Activated T-cell treated with anti-CD3 and anti-CD28 coated beads, Interleukin-2, amount 50 U/mL, for 24 hours (primary cell): ENCODE measurements at regions not wholly inside any gene's neighbourhood (a gene's known extent, or its start where the extent isn't known, plus 50 kb on each side); places are given as distances from the start of the nearest gene placed in this dataset.

Experiments
- DNase-seq: peaks from one replicate; pipeline ENCODE4 v3.0.0-alpha.2; 2020
- H3K27ac Mint-ChIP-seq: 2 replicates; pipeline ENCODE4 v1.8.0; 2020; ENCODE audit warnings: mild to moderate bottlenecking, mixed read lengths
- H3K27me3 Mint-ChIP-seq: 2 replicates; pipeline ENCODE4 v1.8.0; 2020; ENCODE audit warnings: mixed read lengths
- H3K36me3 Mint-ChIP-seq: 2 replicates; pipeline ENCODE4 v1.8.0; 2020; ENCODE audit warnings: low read depth, mixed read lengths
- H3K4me1 Mint-ChIP-seq: 2 replicates; pipeline ENCODE4 v1.8.0; 2020; ENCODE audit warnings: low read depth, mixed read lengths
- H3K4me3 Mint-ChIP-seq: 2 replicates; pipeline ENCODE4 v1.8.0; 2020; ENCODE audit warnings: mild to moderate bottlenecking, moderate library complexity, mixed read lengths
- H3K9me3 Mint-ChIP-seq: 2 replicates; pipeline ENCODE4 v1.8.0; 2020; ENCODE audit warnings: mixed read lengths

GRCh38 chr5:159777049-159777660 lies 139.1 kb upstream of the ADRA1B start:
- no peak for DNase-seq
- Mint-ChIP-seq H3K4me3 (no peak overlapping the region), H3K27ac (no peak overlapping the region), H3K27me3 (peaks cover 39% of the 10 kb centered on the region), H3K36me3 (no peaks in the 10 kb centered on the region), H3K4me1 (peaks cover 79% of the 10 kb centered on the region), H3K9me3 (peaks cover 8% of the 10 kb centered on the region)

GRCh38 chr5:159779481-159779880 lies 136.8 kb upstream of the ADRA1B start:
- peaks cover 8% of the 10 kb centered on the region for H3K9me3 Mint-ChIP-seq
- H3K4me1 Mint-ChIP-seq: peaks cover 67% of the 10 kb centered on the region
- H3K27me3 Mint-ChIP-seq: peaks cover 49% of the 10 kb centered on the region
- no peak overlapping the region for H3K27ac Mint-ChIP-seq
- H3K4me3 Mint-ChIP-seq: no peak overlapping the region
- no peak for DNase-seq
- no peaks in the 10 kb centered on the region for H3K36me3 Mint-ChIP-seq

GRCh38 chr5:159780246-159780645 lies 136.0 kb upstream of the ADRA1B start:
- Mint-ChIP-seq H3K9me3 (peaks cover 8% of the 10 kb centered on the region), H3K4me1 (peaks cover 69% of the 10 kb centered on the region), H3K27ac (no peak overlapping the region), H3K27me3 (peaks cover 41% of the 10 kb centered on the region), H3K4me3 (no peak overlapping the region), H3K36me3 (no peaks in the 10 kb centered on the region)
- no peak for DNase-seq

- H3K9me3 Mint-ChIP-seq: peaks cover 8% of the 10 kb centered on the region
- no peak for DNase-seq
- H3K27ac Mint-ChIP-seq: no peak overlapping the region
- H3K4me3 Mint-ChIP-seq: no peak overlapping the region
- no peaks in the 10 kb centered on the region for H3K36me3 Mint-ChIP-seq
- H3K27me3 Mint-ChIP-seq: peaks cover 43% of the 10 kb centered on the region
- peaks cover 61% of the 10 kb centered on the region for H3K4me1 Mint-ChIP-seq
Observed at GRCh38 chr5:159781626-159782157, 134.6 kb upstream of the ADRA1B start.

- no peak overlapping the region for H3K27ac Mint-ChIP-seq
- no peak overlapping the region for H3K4me3 Mint-ChIP-seq
- no peaks in the 10 kb centered on the region for H3K36me3 Mint-ChIP-seq
- peaks cover 8% of the 10 kb centered on the region for H3K9me3 Mint-ChIP-seq
- DNase-seq: no peak
- peaks cover 41% of the 10 kb centered on the region for H3K27me3 Mint-ChIP-seq
- H3K4me1 Mint-ChIP-seq: peaks cover 57% of the 10 kb centered on the region
Observed at GRCh38 chr5:159782197-159782994, 133.9 kb upstream of the ADRA1B start.

- Mint-ChIP-seq H3K4me1 (peaks cover 53% of the 10 kb centered on the region), H3K36me3 (no peaks in the 10 kb centered on the region), H3K27ac (no peak overlapping the region), H3K9me3 (peaks cover 8% of the 10 kb centered on the region), H3K27me3 (peaks cover 38% of the 10 kb centered on the region), H3K4me3 (no peak overlapping the region)
- DNase-seq: no peak
Observed at GRCh38 chr5:159782995-159783300, 133.3 kb upstream of the ADRA1B start.

- H3K27ac Mint-ChIP-seq: no peak overlapping the region
- H3K4me1 Mint-ChIP-seq: peaks cover 47% of the 10 kb centered on the region
- peaks cover 8% of the 10 kb centered on the region for H3K9me3 Mint-ChIP-seq
- H3K27me3 Mint-ChIP-seq: peaks cover 43% of the 10 kb centered on the region
- no peak overlapping the region for H3K4me3 Mint-ChIP-seq
- DNase-seq: no peak
- H3K36me3 Mint-ChIP-seq: no peaks in the 10 kb centered on the region
Observed at GRCh38 chr5:159783726-159784247, 132.5 kb upstream of the ADRA1B start.

GRCh38 chr5:159784993-159785392 lies 131.3 kb upstream of the ADRA1B start:
- H3K9me3 Mint-ChIP-seq: peaks cover 5% of the 10 kb centered on the region
- H3K27me3 Mint-ChIP-seq: peaks cover 43% of the 10 kb centered on the region
- H3K27ac Mint-ChIP-seq: no peak overlapping the region
- no peak overlapping the region for H3K4me3 Mint-ChIP-seq
- peaks cover 35% of the 10 kb centered on the region for H3K4me1 Mint-ChIP-seq
- H3K36me3 Mint-ChIP-seq: no peaks in the 10 kb centered on the region
- DNase-seq: no peak

- no peak for DNase-seq
- Mint-ChIP-seq H3K36me3 (no peaks in the 10 kb centered on the region), H3K27me3 (peaks cover 43% of the 10 kb centered on the region), H3K4me3 (no peak overlapping the region), H3K27ac (no peak overlapping the region), H3K4me1 (peaks cover 28% of the 10 kb centered on the region), H3K9me3 (no peaks in the 10 kb centered on the region)
Observed at GRCh38 chr5:159785656-159786055, 130.6 kb upstream of the ADRA1B start.

GRCh38 chr5:159786201-159786600 lies 130.1 kb upstream of the ADRA1B start:
- Mint-ChIP-seq H3K27ac (no peak overlapping the region), H3K4me1 (peaks cover 23% of the 10 kb centered on the region), H3K9me3 (no peaks in the 10 kb centered on the region), H3K36me3 (no peaks in the 10 kb centered on the region), H3K4me3 (no peak overlapping the region), H3K27me3 (peaks cover 43% of the 10 kb centered on the region)
- DNase-seq: no peak

- Mint-ChIP-seq H3K36me3 (no peaks in the 10 kb centered on the region), H3K9me3 (no peaks in the 10 kb centered on the region)
Observed at GRCh38 chr5:159786901-159787691, 129.2 kb upstream of the ADRA1B start.

GRCh38 chr5:159787837-159788236 lies 128.4 kb upstream of the ADRA1B start:
- H3K4me3 Mint-ChIP-seq: no peak overlapping the region
- H3K4me1 Mint-ChIP-seq: peaks cover 8% of the 10 kb centered on the region
- no peak for DNase-seq
- H3K9me3 Mint-ChIP-seq: no peaks in the 10 kb centered on the region
- no peak overlapping the region for H3K27ac Mint-ChIP-seq
- H3K27me3 Mint-ChIP-seq: peaks cover 41% of the 10 kb centered on the region
- H3K36me3 Mint-ChIP-seq: no peaks in the 10 kb centered on the region

More at GRCh38 chr5:159786901-159787691, 129.2 kb upstream of the ADRA1B start:
- peaks cover 46% of the 10 kb centered on the region for H3K27me3 Mint-ChIP-seq
- H3K4me3 Mint-ChIP-seq: no peak overlapping the region
- H3K4me1 Mint-ChIP-seq: peaks cover 14% of the 10 kb centered on the region
- no peak overlapping the region for H3K27ac Mint-ChIP-seq
- DNase-seq: no peak

- H3K4me1 Mint-ChIP-seq: peaks cover 8% of the 10 kb centered on the region
- H3K9me3 Mint-ChIP-seq: no peaks in the 10 kb centered on the region
- no peak overlapping the region for H3K27ac Mint-ChIP-seq
- no peaks in the 10 kb centered on the region for H3K36me3 Mint-ChIP-seq
- H3K4me3 Mint-ChIP-seq: no peak overlapping the region
- DNase-seq: no peak
- peaks cover 31% of the 10 kb centered on the region for H3K27me3 Mint-ChIP-seq
Observed at GRCh38 chr5:159788835-159789331, 127.4 kb upstream of the ADRA1B start.

GRCh38 chr5:159792180-159792579 lies 124.1 kb upstream of the ADRA1B start:
- H3K9me3 Mint-ChIP-seq: no peaks in the 10 kb centered on the region
- no peak for DNase-seq

More at GRCh38 chr5:159792180-159792579, 124.1 kb upstream of the ADRA1B start:
- H3K36me3 Mint-ChIP-seq: no peaks in the 10 kb centered on the region
- H3K27ac Mint-ChIP-seq: no peak overlapping the region
- H3K4me3 Mint-ChIP-seq: no peak overlapping the region
- peaks cover 12% of the 10 kb centered on the region for H3K27me3 Mint-ChIP-seq
- H3K4me1 Mint-ChIP-seq: no peaks in the 10 kb centered on the region
